HepG2 (cell line): ENCODE measurements at regions not wholly inside any gene's neighbourhood (a gene's known extent, or its start where the extent isn't known, plus 50 kb on each side); places are given as distances from the start of the nearest gene placed in this dataset.

Source experiments
- ATAC-seq: fragments of 200-7000 bp; cut with Tn5 transposase; 3 replicates; pipeline ENCODE4 v1.9.1; 2020; ENCODE audit warnings: mild to moderate bottlenecking, moderate library complexity
- BruUV-seq: library from RNA; stranded (reverse); fragments of 400-500 nt; replicated peaks from 2 replicates; lab custom pipeline; 2021; lab: Mats Ljungman, UMichigan
- CTCF ChIA-PET: fragments of 300-600 bp; formaldehyde crosslinking; extraction: SDS; loops from one replicate; lab custom pipeline; 2021; ENCODE audit warnings: low total read pairs, inconsistent platforms, low intra/inter-chr PET ratio; lab: Yijun Ruan, JAX
- POLR2A ChIA-PET: fragments of 350-600 bp; sonication (Branson Sonifier 250); formaldehyde crosslinking; loops from one replicate; lab custom pipeline; 2020; ENCODE audit warnings: antibody characterized with exemption, inconsistent platforms; lab: Yijun Ruan, JAX
- DNase-seq: peaks from one replicate; pipeline ENCODE4 v3.0.0-alpha.2; 2015; ENCODE audit warnings: low spot score
- FAIRE-seq: peaks from 3 replicates; lab custom pipeline; 2011; peaks lifted over from hg19 to GRCh38; lab: Jason Lieb, UNC
- H2AFZ ChIP-seq: one replicate; pipeline ENCODE4 v1.6.1; 2011; ENCODE audit warnings: low read length, inconsistent platforms
- H3K27ac ChIP-seq: fragments of 300-600 bp; 3 replicates; pipeline ENCODE4 v1.8.0; 2011; ENCODE audit warnings: mixed run types, mild to moderate bottlenecking, mixed read lengths, low read length, inconsistent platforms; ENCODE audit not compliant: insufficient read depth; ENCODE audit errors: extremely low read length
- H3K27me3 ChIP-seq, 2 experiments: fragments of 200-600 bp in 1 of 2; 2 replicates in 1 of 2; 3 replicates in 1 of 2; pipeline versions ENCODE4 v1.6.0 to v1.8.0; 2011; ENCODE audit warnings: low read length in 2 of 2, mild to moderate bottlenecking in 2 of 2, moderate library complexity in 2 of 2, inconsistent platforms in 1 of 2; ENCODE audit not compliant: insufficient read depth in 2 of 2, control insufficient read depth in 1 of 2
- H3K36me3 ChIP-seq, 2 experiments: fragments of 200-600 bp in 1 of 2; replicated peaks in 1 of 2; 2 replicates in 1 of 2; 3 replicates in 1 of 2; pipeline versions ENCODE4 v1.5.1 to v1.8.0; 2011; ENCODE audit warnings: low read length in 2 of 2, inconsistent platforms in 1 of 2; ENCODE audit not compliant: insufficient read depth in 2 of 2, control insufficient read depth in 1 of 2
- H3K4me1 ChIP-seq: 2 replicates; pipeline ENCODE4 v1.5.1; 2012; ENCODE audit warnings: low read length, inconsistent platforms; ENCODE audit not compliant: insufficient read depth
- H3K4me2 ChIP-seq: 2 replicates; pipeline ENCODE4 v1.6.0; 2011; ENCODE audit warnings: low read depth, low read length, inconsistent platforms
- H3K4me3 ChIP-seq, 3 experiments: fragments of 200-600 bp in 1 of 3; sonication (generic), shearing (Covaris generic) in 1 of 3; replicated peaks in 1 of 3; 2 replicates each; pipeline ENCODE4 v1.5.1; 2011 to 2016; ENCODE audit warnings: low read length in 3 of 3, inconsistent platforms in 2 of 3, low read depth in 2 of 3, mild to moderate bottlenecking in 2 of 3, control low read depth in 1 of 3, mixed read lengths in 1 of 3; ENCODE audit not compliant: insufficient read depth in 1 of 3
- H3K79me2 ChIP-seq: one replicate; pipeline ENCODE4 v1.6.1; 2011; ENCODE audit warnings: low read length, inconsistent platforms; ENCODE audit not compliant: insufficient read depth
- H3K9ac ChIP-seq: 2 replicates; pipeline ENCODE4 v1.6.0; 2011; ENCODE audit warnings: mild to moderate bottlenecking, low read depth, low read length, inconsistent platforms; ENCODE audit not compliant: insufficient read depth
- H3K9me3 ChIP-seq: 2 replicates; pipeline ENCODE4 v1.5.1; 2012; ENCODE audit warnings: mild to moderate bottlenecking, low read length
- H4K20me1 ChIP-seq: 2 replicates; pipeline ENCODE4 v1.6.0; 2011; ENCODE audit warnings: inconsistent platforms, mild to moderate bottlenecking, low read length, moderate library complexity; ENCODE audit not compliant: insufficient read depth
- GMEB1 ChIP-seq: sonication (generic); formaldehyde crosslinking; IDR thresholded peaks from 2 replicates; pipeline ENCODE4 v1.5.1; 2020; ENCODE audit warnings: missing genetic modification reagents, mild to moderate bottlenecking, borderline replicate concordance
- SPEN ChIP-seq: sonication (generic); formaldehyde crosslinking; IDR thresholded peaks from 2 replicates; pipeline ENCODE4 v1.5.1; 2020; ENCODE audit warnings: low read depth, mild to moderate bottlenecking, missing genetic modification reagents
- ZNF317 ChIP-seq: sonication (generic); formaldehyde crosslinking; IDR thresholded peaks from 2 replicates; pipeline ENCODE4 v1.5.0; 2020; ENCODE audit warnings: mild to moderate bottlenecking, missing genetic modification reagents
- ZNF543 ChIP-seq: sonication (generic); formaldehyde crosslinking; IDR thresholded peaks from 2 replicates; pipeline ENCODE4 v1.4.0; 2020; ENCODE audit warnings: mild to moderate bottlenecking, missing genetic modification reagents
- in situ Hi-C: cut with HindIII; loops from 2 replicates; pipeline ENCODE4 v1.10.0; 2017; ENCODE audit warnings: low pct_unique_long_range_greater_than_20kb; ENCODE audit not compliant: extremely low pct_ligation_motif_present
- intact Hi-C: fragments of 100-400 bp; cut with micrococcal nuclease; formaldehyde crosslinking; loops from one replicate; pipeline ENCODE4 v1.10.0; 2022; ENCODE audit not compliant: unreplicated experiment
- TF ChIP-seq, protein P1 (sequence below): sonication (generic); formaldehyde crosslinking; IDR thresholded peaks from 2 replicates; pipeline ENCODE4 v1.4.0; 2020; ENCODE audit warnings: missing genetic modification reagents
- TF ChIP-seq, protein P2 (sequence below): sonication (generic); formaldehyde crosslinking; conservative IDR thresholded peaks from 2 replicates; pipeline ENCODE4 v1.8.0; 2022; ENCODE audit warnings: low read depth, missing genetic modification reagents

DNA sequence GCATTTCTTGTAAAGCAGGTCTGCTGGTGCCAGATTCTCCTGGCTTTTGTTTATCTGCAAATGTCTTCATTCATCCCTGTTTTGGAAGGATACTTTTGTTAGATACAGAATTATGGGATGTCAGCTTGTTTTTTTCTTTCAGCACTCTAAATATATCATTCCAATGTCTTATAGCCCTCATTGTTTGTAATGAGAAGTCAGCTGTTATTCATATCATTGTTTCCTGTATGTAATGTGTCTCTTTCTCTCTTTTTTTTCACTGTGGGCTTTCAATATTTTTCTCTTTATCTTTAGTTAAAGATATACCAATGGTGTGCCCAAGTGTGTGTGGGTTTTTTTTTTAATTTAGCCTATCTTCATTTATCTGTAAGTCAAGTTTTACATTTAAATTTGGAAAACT, 65.6 kb upstream of the DCP1A start:
- no peaks in the 10 kb centered on the region for H4K20me1 ChIP-seq
- H3K4me3 ChIP-seq = no peak overlapping the region
- H3K4me1 ChIP-seq = no peaks in the 10 kb centered on the region
- no peak for ATAC-seq
- TF ChIP-seq, protein P1, sequence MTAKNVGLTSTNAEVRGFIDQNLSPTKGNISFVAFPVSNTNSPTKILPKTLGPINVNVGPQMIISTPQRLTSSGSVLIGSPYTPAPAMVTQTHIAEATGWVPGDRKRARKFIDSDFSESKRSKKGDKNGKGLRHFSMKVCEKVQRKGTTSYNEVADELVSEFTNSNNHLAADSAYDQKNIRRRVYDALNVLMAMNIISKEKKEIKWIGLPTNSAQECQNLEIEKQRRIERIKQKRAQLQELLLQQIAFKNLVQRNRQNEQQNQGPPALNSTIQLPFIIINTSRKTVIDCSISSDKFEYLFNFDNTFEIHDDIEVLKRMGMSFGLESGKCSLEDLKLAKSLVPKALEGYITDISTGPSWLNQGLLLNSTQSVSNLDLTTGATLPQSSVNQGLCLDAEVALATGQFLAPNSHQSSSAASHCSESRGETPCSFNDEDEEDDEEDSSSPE (CRISPR knock-in tag) = no peak
- TF ChIP-seq SPEN (CRISPR knock-in tag) = no peak
- peak; percentile 98 for TF ChIP-seq ZNF317
- TF ChIP-seq GMEB1 (CRISPR knock-in tag) = no peak
- TF ChIP-seq ZNF543 (CRISPR knock-in tag) = no peak
- TF ChIP-seq, protein P2, sequence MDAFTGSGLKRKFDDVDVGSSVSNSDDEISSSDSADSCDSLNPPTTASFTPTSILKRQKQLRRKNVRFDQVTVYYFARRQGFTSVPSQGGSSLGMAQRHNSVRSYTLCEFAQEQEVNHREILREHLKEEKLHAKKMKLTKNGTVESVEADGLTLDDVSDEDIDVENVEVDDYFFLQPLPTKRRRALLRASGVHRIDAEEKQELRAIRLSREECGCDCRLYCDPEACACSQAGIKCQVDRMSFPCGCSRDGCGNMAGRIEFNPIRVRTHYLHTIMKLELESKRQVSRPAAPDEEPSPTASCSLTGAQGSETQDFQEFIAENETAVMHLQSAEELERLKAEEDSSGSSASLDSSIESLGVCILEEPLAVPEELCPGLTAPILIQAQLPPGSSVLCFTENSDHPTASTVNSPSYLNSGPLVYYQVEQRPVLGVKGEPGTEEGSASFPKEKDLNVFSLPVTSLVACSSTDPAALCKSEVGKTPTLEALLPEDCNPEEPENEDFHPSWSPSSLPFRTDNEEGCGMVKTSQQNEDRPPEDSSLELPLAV = no peak
- TF ChIP-seq, all 625 proteins: peak for 1
- no peak overlapping the region for H3K4me2 ChIP-seq
- intact Hi-C loops (no loop called here), in situ Hi-C loops (no loop called here)
- no peaks in the 10 kb centered on the region; a peak in 1 of 5 replicates for H3K27me3 ChIP-seq
- POLR2A ChIA-PET = no interaction called here
- DNase-seq (no peak), FAIRE-seq (no peak)
- no peak overlapping the region for H3K27ac ChIP-seq
- H3K36me3 ChIP-seq = no peaks in the 10 kb centered on the region
- H3K9me3 ChIP-seq = peaks cover 19% of the 10 kb centered on the region
- CTCF ChIA-PET = no interaction called here
- H2AFZ ChIP-seq = no peak overlapping the region
- no TSS peak for BruUV-seq
- no peak overlapping the region for H3K9ac ChIP-seq
- no peaks in the 10 kb centered on the region for H3K79me2 ChIP-seq
